Duodenal mucosa (tissue), 2 donors: ENCODE measurements at regions not wholly inside any gene's neighbourhood (a gene's known extent, or its start where the extent isn't known, plus 50 kb on each side); places are given as distances from the start of the nearest gene placed in this dataset.

Source experiments
- H3K27ac ChIP-seq: one replicate; pipeline ENCODE4 v1.7.0; 2013; ENCODE audit warnings: low read depth, low read length
- H3K27me3 ChIP-seq, 2 donors: one replicate each; pipeline ENCODE4 v1.7.0; 2013; ENCODE audit warnings: low read length in 2 of 2, control low read depth in 1 of 2; ENCODE audit not compliant: insufficient read depth in 2 of 2, control insufficient read depth in 1 of 2
- H3K36me3 ChIP-seq, 2 donors: one replicate each; pipeline ENCODE4 v1.7.0; 2013; ENCODE audit warnings: low read length in 2 of 2, control low read depth in 1 of 2; ENCODE audit not compliant: insufficient read depth in 2 of 2, control insufficient read depth in 1 of 2
- H3K4me1 ChIP-seq, 2 donors: one replicate each; pipeline ENCODE4 v1.7.0; 2013; ENCODE audit warnings: low read length in 2 of 2, control low read depth in 1 of 2; ENCODE audit not compliant: insufficient read depth in 2 of 2, control insufficient read depth in 1 of 2
- H3K4me3 ChIP-seq, 2 donors: one replicate each; pipeline ENCODE4 v1.7.0; 2013; ENCODE audit warnings: low read length in 2 of 2, low read depth in 1 of 2
- H3K9ac ChIP-seq, 2 donors: one replicate each; pipeline ENCODE4 v1.7.0; 2013; ENCODE audit warnings: low read length in 2 of 2, low read depth in 1 of 2
- H3K9me3 ChIP-seq, 2 donors: one replicate each; pipeline ENCODE4 v1.7.0; 2013; ENCODE audit warnings: low read length in 2 of 2, control low read depth in 1 of 2; ENCODE audit not compliant: control insufficient read depth in 1 of 2

DNA sequence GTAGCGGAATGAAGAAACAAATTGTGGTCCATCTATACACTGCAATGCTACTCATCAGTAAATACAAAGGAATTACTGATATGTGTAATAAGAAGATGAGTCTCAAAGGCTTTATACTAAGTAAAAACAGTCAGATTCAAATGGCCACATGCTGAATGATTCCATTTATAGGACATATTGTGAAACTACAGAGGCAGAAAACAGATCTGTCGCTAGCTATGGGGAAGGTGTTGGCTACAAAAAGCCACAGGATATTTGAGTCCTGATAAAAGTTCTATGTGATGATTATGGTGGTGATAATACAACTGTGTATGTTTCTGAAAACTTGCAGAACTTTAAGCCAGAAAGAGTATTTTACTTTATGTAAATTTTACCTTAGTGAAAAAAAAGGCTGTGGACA is 313.2 kb downstream of the HDGFL1 start:
- no peak overlapping the region for H3K27ac ChIP-seq
- no peaks in the 10 kb centered on the region for H3K4me1 ChIP-seq

GRCh38 chr6:22883061-22883717 is 313.8 kb downstream of the HDGFL1 start:
- Histone ChIP-seq H3K36me3 (no peaks in the 10 kb centered on the region), H3K27me3 (no peaks in the 10 kb centered on the region), H3K9ac (no peak overlapping the region), H3K4me1 (no peaks in the 10 kb centered on the region), H3K4me3 (no peak overlapping the region), H3K9me3 (no peaks in the 10 kb centered on the region), H3K27ac (no peak overlapping the region)

More for the DNA sequence above, 313.2 kb downstream of the HDGFL1 start:
- Histone ChIP-seq H3K36me3 (no peaks in the 10 kb centered on the region), H3K9ac (no peak overlapping the region), H3K4me3 (no peak overlapping the region), H3K9me3 (no peaks in the 10 kb centered on the region), H3K27me3 (no peaks in the 10 kb centered on the region)

DNA sequence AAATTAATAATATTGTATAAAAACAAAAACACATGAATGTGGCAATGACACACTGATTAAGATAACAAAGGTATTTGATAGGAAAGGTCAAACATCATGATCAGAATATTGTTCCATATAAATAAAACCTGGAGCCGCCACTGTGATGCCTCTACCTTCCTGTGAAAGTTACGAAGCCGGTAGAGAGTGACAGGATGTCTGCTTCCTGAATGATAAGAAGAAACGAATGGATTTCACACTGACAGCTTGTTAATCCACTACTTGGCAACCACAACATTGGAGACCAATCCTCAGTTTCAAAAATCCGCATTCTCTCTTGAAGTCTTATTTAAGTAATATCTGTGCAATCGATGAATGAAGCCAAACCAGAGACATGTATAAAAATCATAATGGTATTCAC is 315.1 kb downstream of the HDGFL1 start:
- Histone ChIP-seq H3K9ac (no peak overlapping the region), H3K27ac (no peak overlapping the region), H3K9me3 (no peaks in the 10 kb centered on the region), H3K36me3 (no peaks in the 10 kb centered on the region), H3K27me3 (no peaks in the 10 kb centered on the region), H3K4me1 (no peaks in the 10 kb centered on the region), H3K4me3 (no peak overlapping the region)

DNA sequence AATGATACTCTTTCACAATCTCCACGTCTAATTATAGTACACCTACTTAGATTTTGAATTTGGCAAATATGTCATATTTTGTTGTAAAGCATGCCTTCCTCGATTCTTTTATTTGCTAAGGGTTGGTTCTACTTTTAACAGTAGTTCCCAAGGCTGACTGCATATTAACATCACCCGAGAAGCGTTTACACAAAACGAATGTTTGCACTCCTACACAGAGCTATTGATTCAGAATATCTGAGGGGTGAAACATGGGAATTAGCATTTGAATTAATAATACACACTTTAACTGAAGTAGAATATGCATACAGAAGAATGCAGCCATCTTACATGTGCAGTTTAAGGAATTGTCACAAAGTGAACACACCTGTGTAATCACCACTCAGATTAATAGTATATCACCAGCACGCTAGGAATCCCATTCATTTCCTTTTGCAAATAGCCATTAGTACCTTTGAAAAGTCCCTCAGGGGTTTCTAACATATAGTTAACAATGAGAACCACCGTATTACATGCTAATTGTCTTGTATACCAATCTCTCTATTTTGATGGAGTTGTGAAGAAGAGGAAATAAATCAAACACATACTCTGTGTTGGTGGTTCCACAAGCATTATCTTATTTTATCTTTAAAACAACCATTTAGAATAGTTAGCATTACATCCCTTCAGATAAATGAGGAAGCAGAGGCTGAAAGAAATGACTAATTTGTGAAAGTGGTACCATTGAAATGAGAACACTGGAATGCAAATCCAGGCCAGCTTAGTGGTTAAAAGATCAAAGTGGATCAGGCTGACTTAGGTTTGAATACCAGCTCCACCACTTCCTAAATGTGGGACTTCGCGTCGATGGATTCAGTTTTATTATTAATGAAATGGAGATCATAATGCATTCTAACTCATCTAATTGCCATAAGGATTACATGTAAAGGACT is 317.6 kb downstream of the HDGFL1 start:
- Histone ChIP-seq H3K27me3 (no peaks in the 10 kb centered on the region), H3K27ac (no peak overlapping the region), H3K36me3 (no peaks in the 10 kb centered on the region), H3K9ac (no peak overlapping the region), H3K4me1 (no peaks in the 10 kb centered on the region), H3K9me3 (no peaks in the 10 kb centered on the region), H3K4me3 (no peak overlapping the region)

- Histone ChIP-seq H3K36me3 (no peaks in the 10 kb centered on the region), H3K4me3 (no peak overlapping the region), H3K27me3 (no peaks in the 10 kb centered on the region), H3K27ac (no peak overlapping the region), H3K9ac (no peak overlapping the region), H3K4me1 (no peaks in the 10 kb centered on the region), H3K9me3 (no peaks in the 10 kb centered on the region)
Observed at GRCh38 chr6:22888163-22888752, 318.9 kb downstream of the HDGFL1 start.

- no peaks in the 10 kb centered on the region for H3K27me3 ChIP-seq
- no peaks in the 10 kb centered on the region for H3K4me1 ChIP-seq
- H3K9ac ChIP-seq, result no peak overlapping the region
- H3K4me3 ChIP-seq, result no peak overlapping the region
- no peaks in the 10 kb centered on the region for H3K36me3 ChIP-seq
- H3K9me3 ChIP-seq, result no peaks in the 10 kb centered on the region
- no peak overlapping the region for H3K27ac ChIP-seq
Observed at GRCh38 chr6:22891934-22892333, 322.6 kb downstream of the HDGFL1 start.

- Histone ChIP-seq H3K4me3 (no peak overlapping the region), H3K36me3 (no peaks in the 10 kb centered on the region), H3K9ac (no peak overlapping the region), H3K27me3 (no peaks in the 10 kb centered on the region), H3K9me3 (no peaks in the 10 kb centered on the region), H3K4me1 (no peaks in the 10 kb centered on the region), H3K27ac (no peak overlapping the region)
Observed at GRCh38 chr6:22892452-22892851, 323.1 kb downstream of the HDGFL1 start.

DNA sequence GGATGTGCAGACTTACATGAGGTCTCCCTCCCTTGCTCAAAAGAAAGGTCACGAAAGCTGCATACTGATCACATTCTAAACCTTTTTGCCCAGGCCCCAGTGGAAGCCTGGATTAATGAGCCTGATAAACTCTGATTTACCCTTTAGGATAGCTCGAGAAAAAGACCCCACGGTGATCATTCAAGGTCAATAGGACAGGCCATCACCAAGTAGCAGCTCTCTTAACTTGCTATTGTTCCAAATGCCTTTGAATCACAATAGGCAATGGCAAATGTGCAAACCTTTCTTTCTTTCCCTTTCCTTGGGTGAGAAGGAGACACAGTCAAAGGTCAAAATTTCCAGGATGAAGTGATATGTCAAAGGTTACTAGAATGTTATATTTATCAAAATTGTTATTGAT is 327.3 kb downstream of the HDGFL1 start:
- Histone ChIP-seq H3K4me1 (no peaks in the 10 kb centered on the region), H3K27ac (no peak overlapping the region), H3K9me3 (no peaks in the 10 kb centered on the region), H3K9ac (no peak overlapping the region), H3K27me3 (no peaks in the 10 kb centered on the region), H3K4me3 (no peak overlapping the region), H3K36me3 (no peaks in the 10 kb centered on the region)

DNA sequence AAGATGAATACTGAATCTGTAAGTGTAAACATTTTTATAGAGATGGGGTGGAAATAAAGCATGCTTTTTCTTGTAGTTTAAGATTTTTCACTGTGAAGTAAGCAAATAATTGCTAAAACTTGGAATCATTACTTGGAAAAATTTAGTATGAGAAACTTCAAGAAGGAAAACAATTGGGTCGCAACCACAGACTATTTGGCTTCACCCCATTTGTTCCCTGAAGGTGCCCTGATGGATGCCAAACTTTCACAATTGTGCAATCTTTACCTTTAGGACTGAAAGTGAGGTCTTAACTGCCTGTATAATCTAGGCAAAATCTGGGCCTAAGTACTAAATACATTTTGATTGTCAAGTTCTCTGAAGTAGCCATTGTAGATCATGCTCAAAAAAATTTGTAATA is 330.1 kb downstream of the HDGFL1 start:
- no peak overlapping the region for H3K4me3 ChIP-seq
- H3K27me3 ChIP-seq, result no peaks in the 10 kb centered on the region
- H3K36me3 ChIP-seq, result no peaks in the 10 kb centered on the region
- no peak overlapping the region for H3K27ac ChIP-seq
- H3K9ac ChIP-seq, result no peak overlapping the region
- H3K4me1 ChIP-seq, result no peaks in the 10 kb centered on the region
- H3K9me3 ChIP-seq, result no peaks in the 10 kb centered on the region

- no peak overlapping the region for H3K27ac ChIP-seq
- H3K4me3 ChIP-seq, result no peak overlapping the region
- no peak overlapping the region for H3K9ac ChIP-seq
- H3K4me1 ChIP-seq, result no peaks in the 10 kb centered on the region
- no peaks in the 10 kb centered on the region for H3K36me3 ChIP-seq
- no peaks in the 10 kb centered on the region for H3K27me3 ChIP-seq
- no peaks in the 10 kb centered on the region for H3K9me3 ChIP-seq
Observed at GRCh38 chr6:22903826-22904225, 334.5 kb downstream of the HDGFL1 start.
